IMR-90 (cell line): ENCODE measurements at regions not wholly inside any gene's neighbourhood (a gene's known extent, or its start where the extent isn't known, plus 50 kb on each side); places are given as distances from the start of the nearest gene placed in this dataset.

ENCODE experiments used
- ATAC-seq: fragments of 200-7000 bp; cut with Tn5 transposase; 2 replicates; pipeline ENCODE4 v1.9.1; 2020; ENCODE audit warnings: low read depth, mild to moderate bottlenecking, moderate library complexity
- BruUV-seq: library from RNA; stranded (reverse); fragments of 400-500 nt; replicated peaks from 2 replicates; lab custom pipeline; 2021; lab: Mats Ljungman, UMichigan
- CTCF ChIA-PET: fragments of 300-600 bp; formaldehyde crosslinking; extraction: SDS; loops from one replicate; lab custom pipeline; 2021; ENCODE audit warnings: antibody characterized with exemption; lab: Yijun Ruan, JAX
- POLR2A ChIA-PET: fragments of 300-600 bp; sonication (Branson Sonifier 250); formaldehyde crosslinking; loops from one replicate; lab custom pipeline; 2022; ENCODE audit warnings: antibody characterized with exemption; ENCODE audit not compliant: unreplicated experiment; lab: Charles Lee
- DNase-seq: peaks from one replicate; pipeline ENCODE4 v3.0.0; 2013
- H2AFZ ChIP-seq: replicated peaks from 2 replicates; pipeline ENCODE3; 2013; ENCODE audit warnings: low read length, mild to moderate bottlenecking; ENCODE audit not compliant: poor library complexity
- H2AK5ac ChIP-seq: 2 replicates; pipeline ENCODE4 v1.6.1; 2013; ENCODE audit warnings: low read depth, low read length, inconsistent platforms
- H2AK9ac ChIP-seq: replicated peaks from 2 replicates; pipeline ENCODE3; 2013; ENCODE audit warnings: mild to moderate bottlenecking, low read depth, low read length, moderate library complexity; ENCODE audit not compliant: poor library complexity
- H2BK120ac ChIP-seq: 2 replicates; pipeline ENCODE4 v1.6.1; 2013; ENCODE audit warnings: low read depth, low read length, inconsistent platforms
- H2BK15ac ChIP-seq: 3 replicates; pipeline ENCODE4 v1.6.1; 2013; ENCODE audit warnings: low read depth, low read length, inconsistent platforms
- H2BK20ac ChIP-seq: 2 replicates; pipeline ENCODE4 v1.6.1; 2013; ENCODE audit warnings: low read depth, mild to moderate bottlenecking, inconsistent platforms, low read length, moderate library complexity
- H2BK5ac ChIP-seq: 2 replicates; pipeline ENCODE4 v1.6.1; 2013; ENCODE audit warnings: mild to moderate bottlenecking, low read depth, low read length, inconsistent platforms; ENCODE audit not compliant: poor library complexity, severe bottlenecking
- H3K14ac ChIP-seq: replicated peaks from 2 replicates; pipeline ENCODE4 v1.6.1; 2013; ENCODE audit warnings: low read depth, low read length, inconsistent platforms
- H3K18ac ChIP-seq: 2 replicates; pipeline ENCODE4 v1.6.1; 2013; ENCODE audit warnings: low read depth, low read length, control low read depth
- H3K23ac ChIP-seq: 2 replicates; pipeline ENCODE4 v1.6.1; 2013; ENCODE audit warnings: low read depth, low read length, inconsistent platforms
- H3K27ac ChIP-seq: 2 replicates; pipeline ENCODE4 v1.5.1; 2013; ENCODE audit warnings: mild to moderate bottlenecking, control low read depth, low read length; ENCODE audit not compliant: insufficient read depth
- H3K27me3 ChIP-seq: 2 replicates; pipeline ENCODE4 v1.6.1; 2013; ENCODE audit warnings: low read length; ENCODE audit not compliant: control insufficient read depth, insufficient read depth
- H3K36me3 ChIP-seq: 2 replicates; pipeline ENCODE4 v1.6.1; 2013; ENCODE audit warnings: low read length, mixed read lengths; ENCODE audit not compliant: control insufficient read depth, insufficient read depth
- H3K4ac ChIP-seq: 2 replicates; pipeline ENCODE4 v1.6.1; 2013; ENCODE audit warnings: low read depth, low read length, inconsistent platforms
- H3K4me1 ChIP-seq: 2 replicates; pipeline ENCODE4 v1.6.1; 2013; ENCODE audit warnings: low read length, mixed read lengths; ENCODE audit not compliant: control insufficient read depth, insufficient read depth
- H3K4me2 ChIP-seq: 2 replicates; pipeline ENCODE4 v1.6.1; 2013; ENCODE audit warnings: low read depth, mild to moderate bottlenecking, control low read depth, low read length, moderate library complexity
- H3K4me3 ChIP-seq: 2 replicates; pipeline ENCODE4 v1.5.1; 2013; ENCODE audit warnings: low read depth, mild to moderate bottlenecking, control low read depth, low read length, moderate library complexity; ENCODE audit not compliant: insufficient read depth
- H3K56ac ChIP-seq: 2 replicates; pipeline ENCODE4 v1.6.1; 2013; ENCODE audit warnings: low read length, inconsistent platforms; ENCODE audit not compliant: insufficient read depth; ENCODE audit errors: extremely low read depth
- H3K79me1 ChIP-seq, 2 experiments: 2 replicates each; pipeline ENCODE4 v1.6.1; 2013; ENCODE audit warnings: low read length in 2 of 2, inconsistent platforms in 1 of 2, low read depth in 1 of 2
- H3K9ac ChIP-seq: 2 replicates; pipeline ENCODE4 v1.6.1; 2013; ENCODE audit warnings: low read depth, low read length, control low read depth
- H3K9me1 ChIP-seq: 2 replicates; pipeline ENCODE4 v1.6.1; 2013; ENCODE audit warnings: low read length, inconsistent platforms; ENCODE audit not compliant: insufficient read depth
- H3K9me3 ChIP-seq: 2 replicates; pipeline ENCODE4 v1.6.1; 2013; ENCODE audit warnings: low read length; ENCODE audit not compliant: control insufficient read depth, insufficient read depth
- H4K20me1 ChIP-seq: 2 replicates; pipeline ENCODE4 v1.6.1; 2013; ENCODE audit warnings: low read length, inconsistent platforms; ENCODE audit not compliant: insufficient read depth
- H4K5ac ChIP-seq: 2 replicates; pipeline ENCODE4 v1.6.1; 2013; ENCODE audit warnings: mild to moderate bottlenecking, low read depth, low read length, control low read depth
- H4K8ac ChIP-seq, 2 experiments: 2 replicates each; pipeline ENCODE4 v1.6.1; 2013; ENCODE audit warnings: low read depth in 2 of 2, low read length in 2 of 2, control low read depth in 1 of 2, inconsistent platforms in 1 of 2
- H4K91ac ChIP-seq: 2 replicates; pipeline ENCODE4 v1.6.1; 2013; ENCODE audit warnings: low read depth, low read length, inconsistent platforms; ENCODE audit not compliant: insufficient read depth
- BHLHE40 ChIP-seq: fragments of 150-350 bp; IDR thresholded peaks from 2 replicates; pipeline ENCODE4 v1.6.1; 2016; ENCODE audit warnings: mild to moderate bottlenecking, low read depth, low read length
- CEBPB ChIP-seq: IDR thresholded peaks from 2 replicates; pipeline ENCODE4 v1.6.1; 2012; ENCODE audit warnings: low read depth, low read length, improper control_type of control experiment
- CHD1 ChIP-seq: IDR thresholded peaks from 2 replicates; pipeline ENCODE4 v1.6.1; 2012; ENCODE audit warnings: low read depth, low read length, improper control_type of control experiment
- FOS ChIP-seq: fragments of 150-350 bp; IDR thresholded peaks from 2 replicates; pipeline ENCODE4 v1.6.1; 2016; ENCODE audit warnings: low read depth, low read length
- MAFK ChIP-seq: IDR thresholded peaks from 2 replicates; pipeline ENCODE4 v1.6.1; 2012; ENCODE audit warnings: low read depth, low read length, improper control_type of control experiment
- MXI1 ChIP-seq: IDR thresholded peaks from 2 replicates; pipeline ENCODE4 v1.6.1; 2012; ENCODE audit warnings: low read depth, mild to moderate bottlenecking, low read length, moderate library complexity, borderline replicate concordance
- NFE2L2 ChIP-seq: fragments of 150-350 bp; IDR thresholded peaks from 2 replicates; pipeline ENCODE4 v1.6.1; 2016; ENCODE audit warnings: low read depth, mild to moderate bottlenecking, low read length
- POLR2A ChIP-seq: IDR thresholded peaks from 2 replicates; pipeline ENCODE4 v1.6.1; 2012; ENCODE audit warnings: mild to moderate bottlenecking, low read depth, low read length
- RAD21 ChIP-seq: IDR thresholded peaks from 2 replicates; pipeline ENCODE4 v1.6.1; 2012; ENCODE audit warnings: low read length, improper control_type of control experiment
- RCOR1 ChIP-seq: IDR thresholded peaks from 2 replicates; pipeline ENCODE4 v1.6.1; 2012; ENCODE audit warnings: mild to moderate bottlenecking, low read length, improper control_type of control experiment; ENCODE audit not compliant: insufficient replicate concordance
- WGBS, 2 experiments: methylation state at CpG; one replicate each; pipeline versions ENCODE4 v1.1.5 to v1.1.7; 2013; ENCODE audit warnings: missing lambda C conversion rate in 2 of 2; ENCODE audit not compliant: insufficient read length in 1 of 2; ENCODE audit errors: extremely low coverage in 2 of 2; 5-methylcytosine and 5-hydroxymethylcytosine counted together
- dilution Hi-C: fragments of 300-500 bp; cut with HindIII; formaldehyde crosslinking; loops from one replicate; pipeline ENCODE4 v1.14.3; 2018; ENCODE audit warnings: low sequenced_read_pairs; ENCODE audit not compliant: unreplicated experiment
- in situ Hi-C: fragments of 300-500 bp; cut with MboI; formaldehyde crosslinking; loops from 3 replicates; pipeline ENCODE4 v1.14.3; 2019; ENCODE audit warnings: low sequenced_read_pairs, inconsistent platforms, mixed read lengths
- intact Hi-C: fragments of 100-400 bp; cut with micrococcal nuclease; formaldehyde crosslinking; loops from 2 replicates; pipeline ENCODE4 v1.10.0; 2022
- TF ChIP-seq, protein P1 (sequence below): fragments of 150-350 bp; IDR thresholded peaks from 2 replicates; pipeline ENCODE4 v1.6.1; 2017; ENCODE audit warnings: mild to moderate bottlenecking, antibody characterized with exemption, low read length, low read depth
- TF ChIP-seq, protein P2 (sequence below): conservative IDR thresholded peaks from 2 replicates; pipeline ENCODE4 v1.5.1; 2012; ENCODE audit warnings: mild to moderate bottlenecking, low read depth, low read length, improper control_type of control experiment
- TF ChIP-seq, protein P3 (sequence below): fragments of 150-350 bp; IDR thresholded peaks from 2 replicates; pipeline ENCODE4 v1.6.1; 2016; ENCODE audit warnings: low read depth, mild to moderate bottlenecking, low read length, moderate library complexity, borderline replicate concordance

DNA sequence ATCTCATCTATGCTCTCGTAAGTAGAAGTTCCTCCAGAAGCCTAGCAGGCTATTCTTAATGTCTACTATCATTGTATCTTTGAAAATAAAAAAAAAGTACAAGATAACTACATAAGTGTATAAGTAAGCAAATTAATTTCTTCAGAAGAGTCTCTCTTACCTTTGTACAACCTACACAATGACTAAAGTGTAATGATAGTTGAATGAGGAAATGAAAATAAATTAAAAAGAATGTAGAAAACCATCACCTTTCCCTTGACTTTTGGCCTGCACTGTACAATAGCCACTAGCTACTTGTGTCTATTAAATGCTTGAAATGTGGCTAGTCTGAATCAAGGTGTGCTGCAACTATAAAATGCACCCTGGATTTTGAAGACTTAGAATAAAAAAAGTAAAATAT is 229.9 kb upstream of the FOXN3 start:
- H2BK15ac ChIP-seq = no peak overlapping the region
- no TSS peak for BruUV-seq
- no peak overlapping the region for H4K5ac ChIP-seq
- no peak overlapping the region for H3K4me2 ChIP-seq
- TF ChIP-seq RCOR1 (no peak), MAFK (no peak), POLR2A (no peak), BHLHE40 (no peak), NFE2L2 (no peak), CHD1 (no peak), CEBPB (no peak), RAD21 (no peak), FOS (no peak), MXI1 (no peak)
- TF ChIP-seq, protein P1, sequence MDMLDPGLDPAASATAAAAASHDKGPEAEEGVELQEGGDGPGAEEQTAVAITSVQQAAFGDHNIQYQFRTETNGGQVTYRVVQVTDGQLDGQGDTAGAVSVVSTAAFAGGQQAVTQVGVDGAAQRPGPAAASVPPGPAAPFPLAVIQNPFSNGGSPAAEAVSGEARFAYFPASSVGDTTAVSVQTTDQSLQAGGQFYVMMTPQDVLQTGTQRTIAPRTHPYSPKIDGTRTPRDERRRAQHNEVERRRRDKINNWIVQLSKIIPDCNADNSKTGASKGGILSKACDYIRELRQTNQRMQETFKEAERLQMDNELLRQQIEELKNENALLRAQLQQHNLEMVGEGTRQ = no peak
- TF ChIP-seq, protein P2, sequence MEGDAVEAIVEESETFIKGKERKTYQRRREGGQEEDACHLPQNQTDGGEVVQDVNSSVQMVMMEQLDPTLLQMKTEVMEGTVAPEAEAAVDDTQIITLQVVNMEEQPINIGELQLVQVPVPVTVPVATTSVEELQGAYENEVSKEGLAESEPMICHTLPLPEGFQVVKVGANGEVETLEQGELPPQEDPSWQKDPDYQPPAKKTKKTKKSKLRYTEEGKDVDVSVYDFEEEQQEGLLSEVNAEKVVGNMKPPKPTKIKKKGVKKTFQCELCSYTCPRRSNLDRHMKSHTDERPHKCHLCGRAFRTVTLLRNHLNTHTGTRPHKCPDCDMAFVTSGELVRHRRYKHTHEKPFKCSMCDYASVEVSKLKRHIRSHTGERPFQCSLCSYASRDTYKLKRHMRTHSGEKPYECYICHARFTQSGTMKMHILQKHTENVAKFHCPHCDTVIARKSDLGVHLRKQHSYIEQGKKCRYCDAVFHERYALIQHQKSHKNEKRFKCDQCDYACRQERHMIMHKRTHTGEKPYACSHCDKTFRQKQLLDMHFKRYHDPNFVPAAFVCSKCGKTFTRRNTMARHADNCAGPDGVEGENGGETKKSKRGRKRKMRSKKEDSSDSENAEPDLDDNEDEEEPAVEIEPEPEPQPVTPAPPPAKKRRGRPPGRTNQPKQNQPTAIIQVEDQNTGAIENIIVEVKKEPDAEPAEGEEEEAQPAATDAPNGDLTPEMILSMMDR = no peak
- TF ChIP-seq, protein P3, sequence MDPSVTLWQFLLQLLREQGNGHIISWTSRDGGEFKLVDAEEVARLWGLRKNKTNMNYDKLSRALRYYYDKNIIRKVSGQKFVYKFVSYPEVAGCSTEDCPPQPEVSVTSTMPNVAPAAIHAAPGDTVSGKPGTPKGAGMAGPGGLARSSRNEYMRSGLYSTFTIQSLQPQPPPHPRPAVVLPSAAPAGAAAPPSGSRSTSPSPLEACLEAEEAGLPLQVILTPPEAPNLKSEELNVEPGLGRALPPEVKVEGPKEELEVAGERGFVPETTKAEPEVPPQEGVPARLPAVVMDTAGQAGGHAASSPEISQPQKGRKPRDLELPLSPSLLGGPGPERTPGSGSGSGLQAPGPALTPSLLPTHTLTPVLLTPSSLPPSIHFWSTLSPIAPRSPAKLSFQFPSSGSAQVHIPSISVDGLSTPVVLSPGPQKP = no peak
- H3K18ac ChIP-seq = no peak overlapping the region
- ATAC-seq (no peak), DNase-seq (no peak)
- no peak overlapping the region for H3K23ac ChIP-seq
- H3K4ac ChIP-seq = no peak overlapping the region
- in situ Hi-C loops = no loop called here
- dilution Hi-C loops = no loop called here
- H2AFZ ChIP-seq = no peak overlapping the region
- 0 out of 2 replicates have a peak, but pooled peaks cover 4% of the 10 kb centered on the region for H3K9me1 ChIP-seq
- CTCF ChIA-PET = no interaction called here
- H3K4me3 ChIP-seq = no peak overlapping the region
- WGBS, 2 experiments = no CpG with 5 or more reads among the region's 1 CpG
- H2BK20ac ChIP-seq = no peak overlapping the region
- no peak overlapping the region for H2AK5ac ChIP-seq
- H3K36me3 ChIP-seq = no peaks in the 10 kb centered on the region
- H2BK5ac ChIP-seq = no peak overlapping the region
- H3K4me1 ChIP-seq = no peaks in the 10 kb centered on the region
- POLR2A ChIA-PET = no interaction called here
- H3K79me1 ChIP-seq = no peaks in the 10 kb centered on the region
- H3K56ac ChIP-seq = no peak overlapping the region
- no peaks in the 10 kb centered on the region for H3K9me3 ChIP-seq
- intact Hi-C loops = no loop called here
- no peak overlapping the region for H4K91ac ChIP-seq
- H2AK9ac ChIP-seq = no peak overlapping the region
- no peak overlapping the region for H3K27ac ChIP-seq
- no peak overlapping the region for H4K8ac ChIP-seq
- no peak overlapping the region for H3K14ac ChIP-seq
- H3K27me3 ChIP-seq = no peaks in the 10 kb centered on the region
- H2BK120ac ChIP-seq = no peak overlapping the region
- no peak overlapping the region for H3K9ac ChIP-seq
- no peaks in the 10 kb centered on the region for H4K20me1 ChIP-seq
